SK-N-SH (cell line): ENCODE measurements at regions not wholly inside any gene's neighbourhood (a gene's known extent, or its start where the extent isn't known, plus 50 kb on each side); places are given as distances from the start of the nearest gene placed in this dataset.

ENCODE experiments used
- CTCF ChIA-PET: fragments of 300-600, 350-600 bp; formaldehyde crosslinking; extraction: SDS; loops from one replicate; lab custom pipeline; 2021; lab: Yijun Ruan, JAX
- POLR2A ChIA-PET: fragments of 350-600 bp; sonication (Branson Sonifier 250); formaldehyde crosslinking; extraction: SDS; loops from one replicate; lab custom pipeline; 2020; ENCODE audit warnings: antibody characterized with exemption, inconsistent platforms; lab: Yijun Ruan, JAX
- DNase-seq: peaks from one replicate; pipeline ENCODE4 v3.0.0; 2012
- H2AFZ ChIP-seq: fragments of 200-600 bp; sonication (generic); 2 replicates; pipeline ENCODE4 v1.8.1; 2016; ENCODE audit warnings: antibody characterized with exemption, mild to moderate bottlenecking, low read depth
- H3F3A ChIP-seq: fragments of 200-600 bp; sonication (generic); replicated peaks from 2 replicates; pipeline ENCODE3; 2016; ENCODE audit warnings: antibody characterized with exemption, mild to moderate bottlenecking; ENCODE audit not compliant: insufficient read depth
- H3K27ac ChIP-seq, 2 experiments: fragments of 200-500 bp in 1 of 2; fragments of 200-600 bp in 1 of 2; sonication (Bioruptor generic) in 1 of 2; sonication (generic), shearing (Covaris generic) in 1 of 2; 2 replicates each; pipeline versions ENCODE4 v1.5.1 to v1.6.1; 2014 to 2016; ENCODE audit warnings: low read depth in 2 of 2, inconsistent platforms in 1 of 2, low read length in 1 of 2, mild to moderate bottlenecking in 1 of 2, mixed read lengths in 1 of 2
- H3K27me3 ChIP-seq: fragments of 200-600 bp; sonication (generic), shearing (Covaris generic); 2 replicates; pipeline ENCODE4 v1.6.1; 2016; ENCODE audit warnings: mixed run types; ENCODE audit not compliant: insufficient read depth
- H3K36me3 ChIP-seq, 2 experiments: fragments of 200-500 bp in 1 of 2; fragments of 200-600 bp in 1 of 2; sonication (Bioruptor generic) in 1 of 2; sonication (generic) in 1 of 2; replicated peaks in 1 of 2; 2 replicates each; pipeline versions ENCODE3 to v1.5.1; 2014 to 2016; ENCODE audit warnings: low read length in 1 of 2, mild to moderate bottlenecking in 1 of 2; ENCODE audit not compliant: insufficient read depth in 2 of 2, control insufficient read depth in 1 of 2
- H3K4me1 ChIP-seq, 2 experiments: fragments of 200-500 bp in 1 of 2; fragments of 200-600 bp in 1 of 2; sonication (Bioruptor generic) in 1 of 2; sonication (generic), shearing (Covaris generic) in 1 of 2; 2 replicates each; pipeline versions ENCODE4 v1.5.1 to v1.6.1; 2014 to 2016; ENCODE audit warnings: low read depth in 1 of 2, low read length in 1 of 2, mixed run types in 1 of 2; ENCODE audit not compliant: insufficient read depth in 2 of 2, control insufficient read depth in 1 of 2
- H3K4me2 ChIP-seq: fragments of 200-600 bp; sonication (generic), shearing (Covaris generic); 2 replicates; pipeline ENCODE4 v1.6.1; 2017; ENCODE audit warnings: mixed run types
- H3K4me3 ChIP-seq, 2 experiments: fragments of 200-500 bp in 1 of 2; fragments of 200-600 bp in 1 of 2; sonication (Bioruptor generic) in 1 of 2; sonication (generic), shearing (Covaris generic) in 1 of 2; 2 replicates each; pipeline versions ENCODE4 v1.5.1 to v1.8.1; 2014 to 2016; ENCODE audit warnings: low read depth in 2 of 2, inconsistent platforms in 1 of 2, low read length in 1 of 2, mild to moderate bottlenecking in 1 of 2, mixed read lengths in 1 of 2, moderate library complexity in 1 of 2
- H3K79me2 ChIP-seq: fragments of 200-600 bp; sonication (generic); 2 replicates; pipeline ENCODE4 v1.8.1; 2017; ENCODE audit warnings: mild to moderate bottlenecking; ENCODE audit not compliant: insufficient read depth
- H3K9ac ChIP-seq: fragments of 200-600 bp; sonication (generic); 2 replicates; pipeline ENCODE4 v1.6.1; 2017; ENCODE audit warnings: mixed run types
- H3K9me2 ChIP-seq: fragments of 200-600 bp; sonication (generic); 2 replicates; pipeline ENCODE4 v1.6.1; 2017; ENCODE audit warnings: mixed run types
- H3K9me3 ChIP-seq: fragments of 200-600 bp; sonication (generic); 2 replicates; pipeline ENCODE4 v1.6.1; 2017; ENCODE audit warnings: mixed run types, mild to moderate bottlenecking, moderate library complexity
- H4K20me1 ChIP-seq: fragments of 200-600 bp; sonication (generic); 2 replicates; pipeline ENCODE4 v1.6.1; 2017; ENCODE audit warnings: mild to moderate bottlenecking, mixed run types; ENCODE audit not compliant: insufficient read depth
- CHD2 ChIP-seq: fragments of 150-350 bp; IDR thresholded peaks from 2 replicates; pipeline ENCODE4 v1.6.1; 2018; ENCODE audit warnings: low read length; ENCODE audit not compliant: partially characterized antibody
- ELF1 ChIP-seq: IDR thresholded peaks from 2 replicates; pipeline ENCODE4 v1.4.0; 2012
- EP300 ChIP-seq, 2 experiments: IDR thresholded peaks; 2 replicates each; pipeline versions ENCODE4 v1.4.0 to v1.6.1; 2012; ENCODE audit warnings: borderline replicate concordance in 1 of 2, low read depth in 1 of 2, low read length in 1 of 2
- MXI1 ChIP-seq: IDR thresholded peaks from 2 replicates; pipeline ENCODE4 v1.6.1; 2012; ENCODE audit warnings: mild to moderate bottlenecking, low read depth, low read length, improper control_type of control experiment
- NFIC ChIP-seq: IDR thresholded peaks from 2 replicates; pipeline ENCODE4 v1.4.0; 2012; ENCODE audit warnings: borderline replicate concordance
- PBX3 ChIP-seq: IDR thresholded peaks from 2 replicates; pipeline ENCODE4; 2012
- POLR2AphosphoS5 ChIP-seq: IDR thresholded peaks from 2 replicates; pipeline ENCODE4 v1.6.1; 2012; ENCODE audit warnings: low read depth, low read length
- RCOR1 ChIP-seq: fragments of 150-350 bp; IDR thresholded peaks from 2 replicates; pipeline ENCODE4 v1.6.1; 2017; ENCODE audit warnings: antibody characterized with exemption, low read length
- REST ChIP-seq: IDR thresholded peaks from 2 replicates; pipeline ENCODE4 v1.6.1; 2012; ENCODE audit warnings: mild to moderate bottlenecking, low read depth, low read length, moderate library complexity
- RFX5 ChIP-seq: IDR thresholded peaks from 2 replicates; pipeline ENCODE4 v1.6.1; 2012; ENCODE audit warnings: mild to moderate bottlenecking, improper control_type of control experiment, low read length
- RXRA ChIP-seq: IDR thresholded peaks from 2 replicates; pipeline ENCODE4 v1.4.0; 2012; ENCODE audit warnings: low read depth, mild to moderate bottlenecking, borderline replicate concordance
- SIN3A ChIP-seq: IDR thresholded peaks from 2 replicates; pipeline ENCODE4 v1.6.1; 2012; ENCODE audit warnings: low read depth, mild to moderate bottlenecking, low read length, moderate library complexity, borderline replicate concordance
- SMC3 ChIP-seq: IDR thresholded peaks from 2 replicates; pipeline ENCODE4 v1.6.1; 2012; ENCODE audit warnings: low read depth, low read length, improper control_type of control experiment
- TAF1 ChIP-seq: IDR thresholded peaks from 2 replicates; pipeline ENCODE4 v1.6.1; 2012; ENCODE audit warnings: low read depth, mild to moderate bottlenecking, low read length, moderate library complexity, borderline replicate concordance
- TCF12 ChIP-seq: IDR thresholded peaks from 2 replicates; pipeline ENCODE4 v1.4.0; 2012
- YY1 ChIP-seq: IDR thresholded peaks from 2 replicates; pipeline ENCODE4 v1.4.0; 2012; ENCODE audit warnings: low read depth, mild to moderate bottlenecking
- WGBS: methylation state at CpG from one replicate; pipeline ENCODE4 v1.1.6; 2017; ENCODE audit warnings: low lambda C conversion rate; 5-methylcytosine and 5-hydroxymethylcytosine counted together
- TF ChIP-seq, protein P1 (sequence below): fragments of 150-350 bp; IDR thresholded peaks from 2 replicates; pipeline ENCODE4 v1.6.1; 2016; ENCODE audit warnings: mild to moderate bottlenecking, low read depth, low read length
- TF ChIP-seq, protein P2 (sequence below): IDR thresholded peaks from 2 replicates; pipeline ENCODE4 v1.4.0; 2012; ENCODE audit warnings: low read depth, borderline replicate concordance
- TF ChIP-seq, protein P3 (sequence below): IDR thresholded peaks from 2 replicates; pipeline ENCODE4 v1.4.0; 2012; ENCODE audit warnings: low read depth

DNA sequence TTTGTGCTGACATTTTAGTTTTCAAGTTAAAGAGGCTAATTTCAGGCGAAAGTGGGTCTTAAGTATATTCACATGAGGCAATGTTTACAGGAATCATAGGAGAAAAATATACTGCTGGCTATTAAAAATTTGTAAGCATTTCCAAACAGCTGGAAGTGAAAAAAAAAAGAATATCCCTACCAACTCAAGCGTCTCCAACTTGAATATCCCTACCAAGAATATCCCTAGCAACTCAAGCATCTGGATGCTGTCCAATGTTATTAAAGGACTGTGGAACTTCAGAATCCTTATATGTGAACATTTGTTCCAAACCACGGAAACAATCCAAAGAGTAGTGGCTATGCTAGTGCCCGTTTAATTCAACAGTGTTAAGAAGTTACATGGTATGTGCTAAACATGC lies 1303.0 kb downstream of the GATA3 start:
- no peaks in the 10 kb centered on the region for H3K27me3 ChIP-seq
- H3K27ac ChIP-seq, result no peak overlapping the region
- H3F3A ChIP-seq, result no peaks in the 10 kb centered on the region
- no peak overlapping the region for H3K4me3 ChIP-seq
- H3K4me2 ChIP-seq, result no peak overlapping the region
- no peak overlapping the region for H3K9ac ChIP-seq
- no peak for DNase-seq
- 21% methylated on average over 4 of the region's 4 CpGs for WGBS
- H4K20me1 ChIP-seq, result no peaks in the 10 kb centered on the region
- H3K4me1 ChIP-seq, result no peaks in the 10 kb centered on the region
- H3K79me2 ChIP-seq, result no peaks in the 10 kb centered on the region
- ChIA-PET POLR2A (no interaction called here), CTCF (interaction anchor here (1.3 to 3.7 kb wide), 2 partner anchors 15 to 26 kb away, joined by 4 to 12 read pairs; no protein-coding TSS in a partner anchor)
- no peaks in the 10 kb centered on the region for H3K9me3 ChIP-seq
- H2AFZ ChIP-seq, result no peak overlapping the region
- H3K9me2 ChIP-seq, result no peaks in the 10 kb centered on the region
- TF ChIP-seq SIN3A (no peak), YY1 (no peak), RFX5 (no peak), MXI1 (no peak), RCOR1 (no peak), RXRA (no peak), TCF12 (no peak), NFIC (no peak), EP300 (IDR thresholded peaks at IDR 0.05; ENCODE audit: borderline replicate concordance in 1 of 2, low read depth in 1 of 2, low read length in 1 of 2) (no peak)
- TF ChIP-seq, protein P1, sequence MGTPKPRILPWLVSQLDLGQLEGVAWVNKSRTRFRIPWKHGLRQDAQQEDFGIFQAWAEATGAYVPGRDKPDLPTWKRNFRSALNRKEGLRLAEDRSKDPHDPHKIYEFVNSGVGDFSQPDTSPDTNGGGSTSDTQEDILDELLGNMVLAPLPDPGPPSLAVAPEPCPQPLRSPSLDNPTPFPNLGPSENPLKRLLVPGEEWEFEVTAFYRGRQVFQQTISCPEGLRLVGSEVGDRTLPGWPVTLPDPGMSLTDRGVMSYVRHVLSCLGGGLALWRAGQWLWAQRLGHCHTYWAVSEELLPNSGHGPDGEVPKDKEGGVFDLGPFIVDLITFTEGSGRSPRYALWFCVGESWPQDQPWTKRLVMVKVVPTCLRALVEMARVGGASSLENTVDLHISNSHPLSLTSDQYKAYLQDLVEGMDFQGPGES, result no peak
- TF ChIP-seq, protein P2, sequence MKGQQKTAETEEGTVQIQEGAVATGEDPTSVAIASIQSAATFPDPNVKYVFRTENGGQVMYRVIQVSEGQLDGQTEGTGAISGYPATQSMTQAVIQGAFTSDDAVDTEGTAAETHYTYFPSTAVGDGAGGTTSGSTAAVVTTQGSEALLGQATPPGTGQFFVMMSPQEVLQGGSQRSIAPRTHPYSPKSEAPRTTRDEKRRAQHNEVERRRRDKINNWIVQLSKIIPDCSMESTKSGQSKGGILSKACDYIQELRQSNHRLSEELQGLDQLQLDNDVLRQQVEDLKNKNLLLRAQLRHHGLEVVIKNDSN, result no peak
- no peaks in the 10 kb centered on the region for H3K36me3 ChIP-seq

DNA sequence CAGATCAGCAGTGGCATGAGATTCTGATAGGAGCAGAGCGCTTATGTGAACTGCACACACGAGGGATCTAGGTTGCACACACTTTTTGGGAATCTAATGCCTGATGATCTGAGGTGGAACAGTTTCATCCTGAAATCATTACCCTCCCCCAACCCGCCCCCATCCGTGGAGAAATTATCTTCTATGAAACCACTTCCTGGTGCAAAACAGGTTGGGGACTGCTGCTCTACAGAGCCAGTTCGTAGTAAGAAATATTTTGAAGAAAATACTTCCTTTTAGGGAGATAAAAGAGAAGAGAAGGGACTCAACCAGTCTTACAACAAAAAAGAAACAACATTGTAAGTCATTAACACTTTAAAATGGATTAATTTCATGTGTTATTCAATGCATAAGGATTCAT lies 1308.2 kb downstream of the GATA3 start:
- no peak overlapping the region for H3K4me2 ChIP-seq
- H3K79me2 ChIP-seq, result no peaks in the 10 kb centered on the region
- H3K27me3 ChIP-seq, result no peaks in the 10 kb centered on the region
- H3K27ac ChIP-seq, result no peak overlapping the region
- no peaks in the 10 kb centered on the region for H3K9me3 ChIP-seq
- POLR2A ChIA-PET, result no interaction called here
- no peak for DNase-seq
- 4% methylated on average over 4 of the region's 5 CpGs for WGBS
- no peaks in the 10 kb centered on the region for H3K9me2 ChIP-seq
- no peak overlapping the region for H3K9ac ChIP-seq
- no peaks in the 10 kb centered on the region for H3K36me3 ChIP-seq
- CTCF ChIA-PET, result interaction anchor here (1.7 kb wide), 1 partner anchor 20 kb away, joined by 4 read pairs; no protein-coding TSS in a partner anchor
- no peaks in the 10 kb centered on the region for H3K4me1 ChIP-seq
- no peaks in the 10 kb centered on the region for H3F3A ChIP-seq
- H3K4me3 ChIP-seq, result no peak overlapping the region
- H2AFZ ChIP-seq, result no peak overlapping the region
- H4K20me1 ChIP-seq, result no peaks in the 10 kb centered on the region
- TF ChIP-seq SMC3 (no peak), TAF1 (no peak), POLR2AphosphoS5 (no peak), NFIC (no peak), CHD2 (no peak), REST (no peak), YY1 (no peak), PBX3 (no peak), ELF1 (no peak), SIN3A (no peak)
- TF ChIP-seq, protein P3, sequence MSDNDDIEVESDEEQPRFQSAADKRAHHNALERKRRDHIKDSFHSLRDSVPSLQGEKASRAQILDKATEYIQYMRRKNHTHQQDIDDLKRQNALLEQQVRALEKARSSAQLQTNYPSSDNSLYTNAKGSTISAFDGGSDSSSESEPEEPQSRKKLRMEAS, result no peak
- TF ChIP-seq, protein P2, result no peak
- TF ChIP-seq, protein P1, result no peak
